HepG2 (cell line): ENCODE measurements at regions not wholly inside any gene's neighbourhood (a gene's known extent, or its start where the extent isn't known, plus 50 kb on each side); places are given as distances from the start of the nearest gene placed in this dataset.

ENCODE experiments used
- ATM ChIP-seq: fragments of 450-650 bp; IDR thresholded peaks from 2 replicates; pipeline ENCODE4 v1.7.1; 2017; ENCODE audit warnings: mild to moderate bottlenecking, borderline replicate concordance
- SYNCRIP ChIP-seq: fragments of 200-400 bp; formaldehyde crosslinking; IDR thresholded peaks from 2 replicates; pipeline ENCODE4 v1.6.1; 2018; ENCODE audit warnings: mild to moderate bottlenecking, low read depth, low read length; ENCODE audit not compliant: insufficient read depth
- ZNF20 ChIP-seq: sonication (generic); formaldehyde crosslinking; IDR thresholded peaks from 2 replicates; pipeline ENCODE4 v1.4.0; 2020; ENCODE audit warnings: mild to moderate bottlenecking, moderate library complexity, missing genetic modification reagents
- ZNF556 ChIP-seq: sonication (generic); formaldehyde crosslinking; IDR thresholded peaks from 2 replicates; pipeline ENCODE4 v1.4.0; 2020; ENCODE audit warnings: mild to moderate bottlenecking, missing genetic modification reagents, borderline replicate concordance
- TF ChIP-seq, protein P1 (sequence below): sonication (generic); formaldehyde crosslinking; IDR thresholded peaks from 2 replicates; pipeline ENCODE4 v1.4.0; 2020; ENCODE audit warnings: missing genetic modification reagents
- TF ChIP-seq, protein P2 (sequence below): sonication (generic); formaldehyde crosslinking; IDR thresholded peaks from 2 replicates; pipeline ENCODE4 v1.4.0; 2020; ENCODE audit warnings: missing genetic modification reagents
- TF ChIP-seq, protein P3 (sequence below): sonication (generic); formaldehyde crosslinking; IDR thresholded peaks from 2 replicates; pipeline ENCODE4 v1.4.0; 2020; ENCODE audit warnings: missing genetic modification reagents, mild to moderate bottlenecking, borderline replicate concordance

DNA sequence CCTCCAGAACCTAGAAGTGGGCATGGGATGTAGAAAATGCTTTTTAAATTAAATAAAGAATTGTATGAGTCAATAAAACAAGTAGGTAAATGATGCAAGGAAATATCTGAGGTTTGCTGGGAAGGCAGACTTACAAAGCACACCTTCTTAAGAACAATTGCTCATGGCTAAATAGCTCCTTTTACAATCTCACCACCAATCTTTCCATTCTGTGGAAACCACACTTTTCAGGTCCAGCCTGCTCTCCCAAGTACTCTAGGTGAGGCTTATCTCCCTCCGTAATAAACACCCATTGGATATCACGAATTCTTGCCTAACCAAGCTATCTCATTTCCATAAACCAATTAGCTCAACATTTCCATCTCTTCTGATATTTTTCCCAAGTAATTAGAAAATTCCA, 91.5 kb upstream of the SLC8A1 start (continued):
- TF ChIP-seq, protein P1, sequence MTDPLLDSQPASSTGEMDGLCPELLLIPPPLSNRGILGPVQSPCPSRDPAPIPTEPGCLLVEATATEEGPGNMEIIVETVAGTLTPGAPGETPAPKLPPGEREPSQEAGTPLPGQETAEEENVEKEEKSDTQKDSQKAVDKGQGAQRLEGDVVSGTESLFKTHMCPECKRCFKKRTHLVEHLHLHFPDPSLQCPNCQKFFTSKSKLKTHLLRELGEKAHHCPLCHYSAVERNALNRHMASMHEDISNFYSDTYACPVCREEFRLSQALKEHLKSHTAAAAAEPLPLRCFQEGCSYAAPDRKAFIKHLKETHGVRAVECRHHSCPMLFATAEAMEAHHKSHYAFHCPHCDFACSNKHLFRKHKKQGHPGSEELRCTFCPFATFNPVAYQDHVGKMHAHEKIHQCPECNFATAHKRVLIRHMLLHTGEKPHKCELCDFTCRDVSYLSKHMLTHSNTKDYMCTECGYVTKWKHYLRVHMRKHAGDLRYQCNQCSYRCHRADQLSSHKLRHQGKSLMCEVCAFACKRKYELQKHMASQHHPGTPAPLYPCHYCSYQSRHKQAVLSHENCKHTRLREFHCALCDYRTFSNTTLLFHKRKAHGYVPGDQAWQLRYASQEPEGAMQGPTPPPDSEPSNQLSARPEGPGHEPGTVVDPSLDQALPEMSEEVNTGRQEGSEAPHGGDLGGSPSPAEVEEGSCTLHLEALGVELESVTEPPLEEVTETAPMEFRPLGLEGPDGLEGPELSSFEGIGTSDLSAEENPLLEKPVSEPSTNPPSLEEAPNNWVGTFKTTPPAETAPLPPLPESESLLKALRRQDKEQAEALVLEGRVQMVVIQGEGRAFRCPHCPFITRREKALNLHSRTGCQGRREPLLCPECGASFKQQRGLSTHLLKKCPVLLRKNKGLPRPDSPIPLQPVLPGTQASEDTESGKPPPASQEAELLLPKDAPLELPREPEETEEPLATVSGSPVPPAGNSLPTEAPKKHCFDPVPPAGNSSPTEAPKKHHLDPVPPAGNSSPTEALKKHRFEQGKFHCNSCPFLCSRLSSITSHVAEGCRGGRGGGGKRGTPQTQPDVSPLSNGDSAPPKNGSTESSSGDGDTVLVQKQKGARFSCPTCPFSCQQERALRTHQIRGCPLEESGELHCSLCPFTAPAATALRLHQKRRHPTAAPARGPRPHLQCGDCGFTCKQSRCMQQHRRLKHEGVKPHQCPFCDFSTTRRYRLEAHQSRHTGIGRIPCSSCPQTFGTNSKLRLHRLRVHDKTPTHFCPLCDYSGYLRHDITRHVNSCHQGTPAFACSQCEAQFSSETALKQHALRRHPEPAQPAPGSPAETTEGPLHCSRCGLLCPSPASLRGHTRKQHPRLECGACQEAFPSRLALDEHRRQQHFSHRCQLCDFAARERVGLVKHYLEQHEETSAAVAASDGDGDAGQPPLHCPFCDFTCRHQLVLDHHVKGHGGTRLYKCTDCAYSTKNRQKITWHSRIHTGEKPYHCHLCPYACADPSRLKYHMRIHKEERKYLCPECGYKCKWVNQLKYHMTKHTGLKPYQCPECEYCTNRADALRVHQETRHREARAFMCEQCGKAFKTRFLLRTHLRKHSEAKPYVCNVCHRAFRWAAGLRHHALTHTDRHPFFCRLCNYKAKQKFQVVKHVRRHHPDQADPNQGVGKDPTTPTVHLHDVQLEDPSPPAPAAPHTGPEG (CRISPR knock-in tag) = no peak
- no peak for TF ChIP-seq ZNF20 (CRISPR knock-in tag)
- TF ChIP-seq, protein P2, sequence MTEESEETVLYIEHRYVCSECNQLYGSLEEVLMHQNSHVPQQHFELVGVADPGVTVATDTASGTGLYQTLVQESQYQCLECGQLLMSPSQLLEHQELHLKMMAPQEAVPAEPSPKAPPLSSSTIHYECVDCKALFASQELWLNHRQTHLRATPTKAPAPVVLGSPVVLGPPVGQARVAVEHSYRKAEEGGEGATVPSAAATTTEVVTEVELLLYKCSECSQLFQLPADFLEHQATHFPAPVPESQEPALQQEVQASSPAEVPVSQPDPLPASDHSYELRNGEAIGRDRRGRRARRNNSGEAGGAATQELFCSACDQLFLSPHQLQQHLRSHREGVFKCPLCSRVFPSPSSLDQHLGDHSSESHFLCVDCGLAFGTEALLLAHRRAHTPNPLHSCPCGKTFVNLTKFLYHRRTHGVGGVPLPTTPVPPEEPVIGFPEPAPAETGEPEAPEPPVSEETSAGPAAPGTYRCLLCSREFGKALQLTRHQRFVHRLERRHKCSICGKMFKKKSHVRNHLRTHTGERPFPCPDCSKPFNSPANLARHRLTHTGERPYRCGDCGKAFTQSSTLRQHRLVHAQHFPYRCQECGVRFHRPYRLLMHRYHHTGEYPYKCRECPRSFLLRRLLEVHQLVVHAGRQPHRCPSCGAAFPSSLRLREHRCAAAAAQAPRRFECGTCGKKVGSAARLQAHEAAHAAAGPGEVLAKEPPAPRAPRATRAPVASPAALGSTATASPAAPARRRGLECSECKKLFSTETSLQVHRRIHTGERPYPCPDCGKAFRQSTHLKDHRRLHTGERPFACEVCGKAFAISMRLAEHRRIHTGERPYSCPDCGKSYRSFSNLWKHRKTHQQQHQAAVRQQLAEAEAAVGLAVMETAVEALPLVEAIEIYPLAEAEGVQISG (CRISPR knock-in tag) = no peak
- no peak for TF ChIP-seq ATM
- no peak for TF ChIP-seq SYNCRIP
- TF ChIP-seq, protein P3, sequence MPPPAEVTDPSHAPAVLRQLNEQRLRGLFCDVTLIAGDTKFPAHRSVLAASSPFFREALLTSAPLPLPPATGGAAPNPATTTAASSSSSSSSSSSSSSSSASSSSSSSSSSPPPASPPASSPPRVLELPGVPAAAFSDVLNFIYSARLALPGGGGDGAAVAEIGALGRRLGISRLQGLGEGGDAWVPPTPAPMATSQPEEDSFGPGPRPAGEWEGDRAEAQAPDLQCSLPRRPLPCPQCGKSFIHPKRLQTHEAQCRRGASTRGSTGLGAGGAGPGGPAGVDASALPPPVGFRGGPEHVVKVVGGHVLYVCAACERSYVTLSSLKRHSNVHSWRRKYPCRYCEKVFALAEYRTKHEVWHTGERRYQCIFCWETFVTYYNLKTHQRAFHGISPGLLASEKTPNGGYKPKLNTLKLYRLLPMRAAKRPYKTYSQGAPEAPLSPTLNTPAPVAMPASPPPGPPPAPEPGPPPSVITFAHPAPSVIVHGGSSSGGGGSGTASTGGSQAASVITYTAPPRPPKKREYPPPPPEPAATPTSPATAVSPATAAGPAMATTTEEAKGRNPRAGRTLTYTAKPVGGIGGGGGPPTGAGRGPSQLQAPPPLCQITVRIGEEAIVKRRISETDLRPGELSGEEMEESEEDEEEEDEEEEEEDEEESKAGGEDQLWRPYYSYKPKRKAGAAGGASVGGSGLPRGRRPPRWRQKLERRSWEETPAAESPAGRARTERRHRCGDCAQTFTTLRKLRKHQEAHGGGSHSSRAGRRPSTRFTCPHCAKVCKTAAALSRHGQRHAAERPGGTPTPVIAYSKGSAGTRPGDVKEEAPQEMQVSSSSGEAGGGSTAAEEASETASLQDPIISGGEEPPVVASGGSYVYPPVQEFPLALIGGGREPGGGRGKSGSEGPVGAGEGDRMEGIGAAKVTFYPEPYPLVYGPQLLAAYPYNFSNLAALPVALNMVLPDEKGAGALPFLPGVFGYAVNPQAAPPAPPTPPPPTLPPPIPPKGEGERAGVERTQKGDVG (CRISPR knock-in tag) = no peak
- no peak for TF ChIP-seq ZNF556 (CRISPR knock-in tag)
